PFSK-1 (cell line): ENCODE measurements at regions not wholly inside any gene's neighbourhood (a gene's known extent, or its start where the extent isn't known, plus 50 kb on each side); places are given as distances from the start of the nearest gene placed in this dataset.

Experiments
- FOXP2 ChIP-seq: optimal IDR thresholded peaks from 2 replicates; pipeline ENCODE3; 2011; ENCODE audit warnings: borderline replicate concordance, control low read depth, inconsistent platforms; ENCODE audit not compliant: insufficient read depth; ENCODE audit errors: extremely low read length, extremely low read depth
- POLR2AphosphoS5 ChIP-seq: IDR thresholded peaks from 2 replicates; pipeline ENCODE4 v1.6.1; 2012; ENCODE audit warnings: low read depth, mild to moderate bottlenecking, control low read depth, low read length, moderate library complexity
- SIN3A ChIP-seq: IDR thresholded peaks from 2 replicates; pipeline ENCODE4 v1.6.1; 2012; ENCODE audit warnings: mild to moderate bottlenecking, low read length, moderate library complexity, borderline replicate concordance; ENCODE audit not compliant: insufficient read depth
- TAF1 ChIP-seq: IDR thresholded peaks from 2 replicates; pipeline ENCODE4 v1.6.1; 2012; ENCODE audit warnings: low read length, control low read depth, borderline replicate concordance; ENCODE audit not compliant: insufficient read depth
- TF ChIP-seq, protein P1 (sequence below), 2 experiments: IDR thresholded peaks; 2 replicates each; pipeline versions ENCODE4 v1.6.1 to v1.8.0; 2011 to 2012; ENCODE audit warnings: low read depth in 2 of 2, low read length in 2 of 2, control low read depth in 1 of 2, inconsistent platforms in 1 of 2, mild to moderate bottlenecking in 1 of 2, moderate library complexity in 1 of 2; ENCODE audit not compliant: insufficient read depth in 1 of 2

DNA sequence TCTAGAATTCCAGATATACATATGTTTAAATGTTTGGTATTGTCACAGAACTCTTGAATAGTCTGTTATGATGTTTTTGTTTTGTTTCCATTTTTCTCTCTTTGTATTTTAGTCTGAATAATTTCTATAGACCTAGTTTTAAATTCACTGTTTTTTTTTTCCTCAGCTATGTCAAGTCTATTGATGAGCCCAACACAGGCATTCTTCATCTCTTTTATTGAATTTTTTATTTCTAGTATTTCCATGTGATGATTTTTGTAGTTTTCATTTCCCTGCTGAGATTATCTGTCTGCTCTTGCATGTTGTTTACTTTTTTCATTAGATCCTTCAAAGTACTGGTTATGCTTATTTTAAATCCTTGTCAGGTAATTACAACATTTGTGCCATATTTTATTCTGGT lies 254.7 kb downstream of the C1D start:
- TF ChIP-seq, protein P1, sequence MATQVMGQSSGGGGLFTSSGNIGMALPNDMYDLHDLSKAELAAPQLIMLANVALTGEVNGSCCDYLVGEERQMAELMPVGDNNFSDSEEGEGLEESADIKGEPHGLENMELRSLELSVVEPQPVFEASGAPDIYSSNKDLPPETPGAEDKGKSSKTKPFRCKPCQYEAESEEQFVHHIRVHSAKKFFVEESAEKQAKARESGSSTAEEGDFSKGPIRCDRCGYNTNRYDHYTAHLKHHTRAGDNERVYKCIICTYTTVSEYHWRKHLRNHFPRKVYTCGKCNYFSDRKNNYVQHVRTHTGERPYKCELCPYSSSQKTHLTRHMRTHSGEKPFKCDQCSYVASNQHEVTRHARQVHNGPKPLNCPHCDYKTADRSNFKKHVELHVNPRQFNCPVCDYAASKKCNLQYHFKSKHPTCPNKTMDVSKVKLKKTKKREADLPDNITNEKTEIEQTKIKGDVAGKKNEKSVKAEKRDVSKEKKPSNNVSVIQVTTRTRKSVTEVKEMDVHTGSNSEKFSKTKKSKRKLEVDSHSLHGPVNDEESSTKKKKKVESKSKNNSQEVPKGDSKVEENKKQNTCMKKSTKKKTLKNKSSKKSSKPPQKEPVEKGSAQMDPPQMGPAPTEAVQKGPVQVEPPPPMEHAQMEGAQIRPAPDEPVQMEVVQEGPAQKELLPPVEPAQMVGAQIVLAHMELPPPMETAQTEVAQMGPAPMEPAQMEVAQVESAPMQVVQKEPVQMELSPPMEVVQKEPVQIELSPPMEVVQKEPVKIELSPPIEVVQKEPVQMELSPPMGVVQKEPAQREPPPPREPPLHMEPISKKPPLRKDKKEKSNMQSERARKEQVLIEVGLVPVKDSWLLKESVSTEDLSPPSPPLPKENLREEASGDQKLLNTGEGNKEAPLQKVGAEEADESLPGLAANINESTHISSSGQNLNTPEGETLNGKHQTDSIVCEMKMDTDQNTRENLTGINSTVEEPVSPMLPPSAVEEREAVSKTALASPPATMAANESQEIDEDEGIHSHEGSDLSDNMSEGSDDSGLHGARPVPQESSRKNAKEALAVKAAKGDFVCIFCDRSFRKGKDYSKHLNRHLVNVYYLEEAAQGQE (IDR thresholded peaks at IDR 0.05; ENCODE audit: insufficient read depth in 1 of 2, low read depth in 2 of 2, low read length in 2 of 2), result no peak
- TF ChIP-seq POLR2AphosphoS5 (no peak), TAF1 (no peak), SIN3A (no peak), FOXP2 (no peak)

DNA sequence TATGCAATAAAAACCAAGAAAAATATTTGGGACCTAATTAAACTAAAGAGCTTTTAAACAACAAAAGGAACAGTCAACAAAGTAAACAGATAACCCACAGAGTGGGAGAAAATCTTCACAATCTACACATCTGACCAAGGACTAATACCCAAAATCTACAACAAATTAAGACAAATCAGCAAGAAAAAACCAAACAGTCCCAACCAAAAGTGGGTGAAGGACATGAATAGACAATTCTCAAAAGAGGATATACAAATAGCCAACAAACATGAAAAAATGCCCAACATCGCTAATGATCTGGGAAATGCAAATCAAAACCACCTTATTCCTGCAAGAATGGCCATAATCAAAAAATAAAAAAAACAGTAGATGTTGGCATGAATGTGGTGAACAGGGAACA lies 250.1 kb downstream of the C1D start:
- TF ChIP-seq SIN3A (no peak), FOXP2 (no peak), POLR2AphosphoS5 (no peak), TAF1 (no peak)
- TF ChIP-seq, protein P1 (IDR thresholded peaks at IDR 0.05; ENCODE audit: insufficient read depth in 1 of 2, low read depth in 2 of 2, low read length in 2 of 2), result no peak

DNA sequence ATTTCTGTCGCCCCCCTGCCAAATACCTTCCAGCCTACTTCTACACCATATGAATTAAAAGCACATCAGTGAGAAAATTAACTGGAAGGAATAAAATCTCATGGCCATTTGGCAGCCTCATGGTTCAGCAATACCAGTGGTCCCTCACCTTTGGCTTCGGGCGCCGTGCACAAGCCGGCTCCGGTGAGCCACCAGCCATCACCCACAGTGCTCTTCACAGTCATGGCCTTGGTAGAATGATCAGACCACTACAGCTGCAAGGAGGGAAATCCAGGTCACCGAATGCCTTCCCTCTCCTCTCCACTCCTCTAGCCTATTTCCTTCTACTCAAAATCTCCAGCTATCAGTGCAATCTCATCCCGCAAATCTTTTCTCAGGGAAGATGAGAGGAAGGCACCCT lies 239.1 kb downstream of the C1D start:
- no peak for TF ChIP-seq TAF1
- TF ChIP-seq, protein P1 (IDR thresholded peaks at IDR 0.05; ENCODE audit: insufficient read depth in 1 of 2, low read depth in 2 of 2, low read length in 2 of 2), result no peak
- no peak for TF ChIP-seq FOXP2
- no peak for TF ChIP-seq SIN3A
- no peak for TF ChIP-seq POLR2AphosphoS5

DNA sequence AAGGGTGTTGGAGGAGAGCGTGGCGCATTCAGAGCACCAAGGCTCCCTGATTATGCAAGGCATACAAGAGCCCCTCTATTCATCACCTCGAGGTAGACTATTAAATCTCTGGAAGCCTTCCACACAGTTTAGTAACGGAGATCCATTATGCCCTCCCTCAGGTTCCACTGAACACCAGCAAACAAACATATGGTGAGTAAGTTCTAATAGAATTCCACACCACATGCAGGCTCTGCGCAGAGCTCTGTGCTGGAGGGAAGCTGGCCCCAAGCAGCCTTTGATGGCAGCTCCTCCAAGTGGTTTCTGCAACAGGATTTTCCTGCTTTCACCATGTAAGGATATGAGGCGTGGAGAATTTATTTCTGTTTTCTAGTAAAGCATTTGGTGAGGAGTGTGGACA lies 238.6 kb downstream of the C1D start:
- TF ChIP-seq FOXP2 (no peak), SIN3A (no peak), POLR2AphosphoS5 (no peak), TAF1 (no peak)
- TF ChIP-seq, protein P1 (IDR thresholded peaks at IDR 0.05; ENCODE audit: insufficient read depth in 1 of 2, low read depth in 2 of 2, low read length in 2 of 2), result no peak

DNA sequence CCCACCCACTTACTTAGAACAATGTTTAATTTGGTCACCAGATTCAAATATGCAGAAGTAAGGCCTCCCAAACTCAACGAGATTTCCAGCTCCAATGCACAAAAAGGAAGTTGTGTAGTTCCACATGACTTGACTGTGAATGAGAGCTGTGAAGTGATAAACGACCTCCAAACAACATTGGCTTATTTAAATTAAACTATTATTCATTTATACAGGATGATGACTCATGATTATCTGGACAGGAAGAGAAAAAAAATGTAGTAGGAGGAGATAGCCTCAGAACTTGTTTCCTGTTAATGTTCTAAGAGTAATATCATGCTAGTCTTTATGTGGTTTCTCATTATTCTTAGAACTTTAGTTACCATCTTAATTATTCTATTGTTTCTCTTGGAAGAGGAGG lies 237.3 kb downstream of the C1D start:
- TF ChIP-seq FOXP2 (no peak), SIN3A (no peak), POLR2AphosphoS5 (no peak)
